ENCODE measurements at regions not wholly inside any gene's neighbourhood (a gene's known extent, or its start where the extent isn't known, plus 50 kb on each side); places are given as distances from the start of the nearest gene placed in this dataset.

DNA sequence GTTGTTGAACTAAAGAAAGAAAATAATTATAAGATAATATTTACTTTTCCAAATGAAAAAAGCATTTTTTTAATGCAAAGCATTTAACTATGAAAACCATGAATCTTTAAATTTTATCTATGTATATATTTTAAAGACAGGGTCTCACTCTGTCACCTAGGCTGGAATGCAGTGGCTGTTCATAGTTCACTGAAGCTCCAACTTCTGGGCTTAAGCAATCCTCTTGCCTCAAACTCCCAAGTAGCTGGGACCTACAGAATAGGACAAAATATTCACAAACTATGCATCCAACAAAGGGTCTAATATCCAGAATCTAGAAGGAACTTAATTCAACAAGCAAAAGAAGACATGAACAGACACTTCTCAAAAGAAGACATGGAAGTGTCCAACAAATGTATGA lies 55.9 kb upstream of the ALB start:
- H3K27me3 ChIP-seq: no peaks in the 10 kb centered on the region
- H3K9me3 ChIP-seq (ENCODE audit: low read depth): no peaks in the 10 kb centered on the region
- H3K36me3 ChIP-seq: no peaks in the 10 kb centered on the region
- no peak overlapping the region for H3K4me3 ChIP-seq
- DNase-seq (ENCODE audit: low read depth in 1 of 2, low spot score in 1 of 2): no peak
- no peak overlapping the region for H3K27ac ChIP-seq
- TF ChIP-seq, protein P1, sequence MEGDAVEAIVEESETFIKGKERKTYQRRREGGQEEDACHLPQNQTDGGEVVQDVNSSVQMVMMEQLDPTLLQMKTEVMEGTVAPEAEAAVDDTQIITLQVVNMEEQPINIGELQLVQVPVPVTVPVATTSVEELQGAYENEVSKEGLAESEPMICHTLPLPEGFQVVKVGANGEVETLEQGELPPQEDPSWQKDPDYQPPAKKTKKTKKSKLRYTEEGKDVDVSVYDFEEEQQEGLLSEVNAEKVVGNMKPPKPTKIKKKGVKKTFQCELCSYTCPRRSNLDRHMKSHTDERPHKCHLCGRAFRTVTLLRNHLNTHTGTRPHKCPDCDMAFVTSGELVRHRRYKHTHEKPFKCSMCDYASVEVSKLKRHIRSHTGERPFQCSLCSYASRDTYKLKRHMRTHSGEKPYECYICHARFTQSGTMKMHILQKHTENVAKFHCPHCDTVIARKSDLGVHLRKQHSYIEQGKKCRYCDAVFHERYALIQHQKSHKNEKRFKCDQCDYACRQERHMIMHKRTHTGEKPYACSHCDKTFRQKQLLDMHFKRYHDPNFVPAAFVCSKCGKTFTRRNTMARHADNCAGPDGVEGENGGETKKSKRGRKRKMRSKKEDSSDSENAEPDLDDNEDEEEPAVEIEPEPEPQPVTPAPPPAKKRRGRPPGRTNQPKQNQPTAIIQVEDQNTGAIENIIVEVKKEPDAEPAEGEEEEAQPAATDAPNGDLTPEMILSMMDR (IDR thresholded peaks at IDR 0.05; ENCODE audit: low read depth, low read length): no peak
- H3K4me1 ChIP-seq (ENCODE audit: low read depth): no peaks in the 10 kb centered on the region

DNA sequence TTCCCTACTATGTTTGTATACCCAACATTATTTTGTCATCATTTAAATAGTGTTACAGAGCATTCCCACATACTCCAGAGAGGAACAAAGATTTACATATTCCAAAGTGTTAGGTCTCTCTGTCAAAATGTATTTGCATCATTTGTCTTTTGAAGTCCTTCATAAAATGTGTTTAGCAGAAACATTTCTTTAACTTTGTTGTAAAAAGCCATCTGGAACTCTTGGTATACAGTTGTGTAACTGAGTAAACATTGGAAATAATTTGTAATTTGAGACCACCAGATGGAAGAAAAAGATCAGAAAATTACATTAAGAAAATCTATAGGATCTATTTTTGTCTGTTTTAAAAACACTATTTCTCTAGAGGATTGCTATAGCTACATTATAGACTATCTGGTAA lies 56.6 kb upstream of the ALB start:
- Histone ChIP-seq H3K4me3 (no peak overlapping the region), H3K4me1 (ENCODE audit: low read depth) (no peaks in the 10 kb centered on the region), H3K36me3 (no peaks in the 10 kb centered on the region), H3K9me3 (ENCODE audit: low read depth) (no peaks in the 10 kb centered on the region), H3K27ac (no peak overlapping the region), H3K27me3 (no peaks in the 10 kb centered on the region)
- TF ChIP-seq, protein P1 (IDR thresholded peaks at IDR 0.05; ENCODE audit: low read depth, low read length): no peak
- DNase-seq (ENCODE audit: low read depth in 1 of 2, low spot score in 1 of 2): no peak

DNA sequence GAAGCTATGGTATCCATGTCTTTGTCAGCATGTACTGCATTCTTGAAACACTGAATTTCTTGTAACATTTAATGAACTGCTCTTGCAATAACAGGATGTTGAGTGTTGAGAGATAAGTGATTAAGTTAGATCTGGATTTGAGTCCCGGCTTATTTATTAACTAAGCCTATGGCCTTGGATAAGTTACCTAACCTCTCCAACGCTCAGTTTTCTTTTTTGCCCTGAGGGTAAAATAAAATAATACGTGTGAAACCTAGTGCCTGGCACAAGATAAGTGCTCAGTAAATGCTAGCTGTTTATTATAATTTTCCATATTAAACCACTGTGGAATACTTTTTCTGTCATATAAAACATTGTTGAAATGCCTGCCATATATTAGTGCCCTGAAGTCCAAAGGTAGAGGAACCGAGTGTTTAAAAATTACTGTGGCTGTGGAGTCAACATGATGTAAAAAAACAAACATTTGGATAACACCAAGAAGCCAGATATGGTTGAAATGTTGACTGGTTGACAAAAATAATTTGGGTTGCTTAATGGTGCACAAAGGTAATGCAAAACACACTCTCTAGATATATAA lies 58.6 kb upstream of the ALB start:
- Histone ChIP-seq H3K4me1 (ENCODE audit: low read depth) (no peaks in the 10 kb centered on the region), H3K9me3 (ENCODE audit: low read depth) (no peaks in the 10 kb centered on the region), H3K36me3 (no peaks in the 10 kb centered on the region), H3K27ac (no peak overlapping the region), H3K27me3 (no peaks in the 10 kb centered on the region), H3K4me3 (no peak overlapping the region)
- DNase-seq (ENCODE audit: low read depth in 1 of 2, low spot score in 1 of 2): peak in 1 of 2 donors; percentile 2
- TF ChIP-seq, protein P1 (IDR thresholded peaks at IDR 0.05; ENCODE audit: low read depth, low read length): no peak

DNA sequence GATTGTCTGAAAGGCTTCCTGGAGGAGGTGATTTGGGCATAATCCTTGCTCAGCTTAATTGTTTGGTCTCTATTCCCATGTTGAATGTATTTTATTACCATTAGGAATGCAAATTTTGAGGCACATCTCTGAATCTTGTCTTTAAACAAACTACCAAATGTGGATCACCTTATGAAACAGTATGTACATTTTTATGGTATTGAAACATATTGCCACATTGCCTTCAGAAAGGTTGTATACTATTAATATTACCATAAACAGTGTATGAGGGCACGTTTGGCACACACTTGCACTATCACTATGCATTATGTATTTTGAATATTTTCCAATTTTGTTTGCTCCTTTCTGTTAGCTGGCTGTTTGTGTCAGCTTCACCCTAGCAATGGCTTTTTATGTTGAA lies 60.0 kb upstream of the ALB start:
- TF ChIP-seq, protein P1 (IDR thresholded peaks at IDR 0.05; ENCODE audit: low read depth, low read length): no peak
- H3K36me3 ChIP-seq: no peaks in the 10 kb centered on the region
- H3K4me3 ChIP-seq: no peak overlapping the region
- DNase-seq (ENCODE audit: low read depth in 1 of 2, low spot score in 1 of 2): no peak
- no peaks in the 10 kb centered on the region for H3K27me3 ChIP-seq
- H3K4me1 ChIP-seq (ENCODE audit: low read depth): no peaks in the 10 kb centered on the region
- H3K27ac ChIP-seq: no peak overlapping the region
- no peaks in the 10 kb centered on the region for H3K9me3 ChIP-seq (ENCODE audit: low read depth)

DNA sequence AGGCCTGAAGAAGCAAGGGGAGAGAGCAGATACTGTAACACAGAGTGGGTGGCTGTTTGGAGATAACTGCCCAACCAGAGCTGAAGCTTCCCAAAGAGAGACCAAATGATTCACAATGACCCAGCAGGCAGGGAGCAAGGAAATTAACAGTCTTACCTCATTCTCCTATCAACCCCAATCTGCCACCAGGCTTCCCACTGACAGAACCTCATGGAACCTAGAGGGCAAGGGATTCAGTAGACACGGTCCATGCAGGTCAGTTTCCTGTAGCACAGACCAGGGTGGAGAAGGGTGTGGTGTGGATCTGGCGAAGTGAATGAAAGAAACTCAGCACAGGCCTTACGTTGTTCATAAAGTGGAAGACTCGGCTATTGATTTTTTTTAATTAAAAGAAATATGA lies 60.7 kb upstream of the ALB start:
- Histone ChIP-seq H3K27me3 (no peaks in the 10 kb centered on the region), H3K4me3 (no peak overlapping the region), H3K27ac (no peak overlapping the region), H3K9me3 (ENCODE audit: low read depth) (no peaks in the 10 kb centered on the region), H3K36me3 (no peaks in the 10 kb centered on the region), H3K4me1 (ENCODE audit: low read depth) (no peaks in the 10 kb centered on the region)
- TF ChIP-seq, protein P1 (IDR thresholded peaks at IDR 0.05; ENCODE audit: low read depth, low read length): no peak
- DNase-seq (ENCODE audit: low read depth in 1 of 2, low spot score in 1 of 2): no peak

DNA sequence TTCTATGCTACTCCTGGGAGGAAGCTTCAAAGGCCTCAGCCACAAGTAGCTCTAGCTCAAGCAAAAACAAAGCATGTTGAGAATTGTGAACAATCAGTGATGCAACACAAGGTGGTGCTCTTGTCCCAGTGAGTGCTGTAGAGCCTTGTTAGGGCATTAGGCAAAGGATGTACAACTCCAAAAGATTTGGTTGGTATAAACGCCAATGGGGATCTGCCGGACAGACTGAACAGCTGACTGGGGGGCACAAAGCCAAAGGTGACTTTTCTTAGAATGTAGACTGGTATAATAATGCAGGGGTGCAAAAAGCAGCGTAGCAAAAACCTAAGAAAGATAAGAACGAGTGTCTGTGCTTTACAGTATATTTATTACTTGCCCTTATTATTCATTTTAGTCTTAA lies 62.6 kb upstream of the ALB start:
- DNase-seq (ENCODE audit: low read depth in 1 of 2, low spot score in 1 of 2): peak; percentile 61 to 83
- no peaks in the 10 kb centered on the region for H3K27me3 ChIP-seq

More for the DNA sequence above, 62.6 kb upstream of the ALB start:
- no peaks in the 10 kb centered on the region for H3K9me3 ChIP-seq (ENCODE audit: low read depth)
- TF ChIP-seq, protein P1 (IDR thresholded peaks at IDR 0.05; ENCODE audit: low read depth, low read length): peak; percentile 69
- H3K36me3 ChIP-seq: no peaks in the 10 kb centered on the region
- H3K4me1 ChIP-seq (ENCODE audit: low read depth): no peaks in the 10 kb centered on the region
- no peak overlapping the region for H3K27ac ChIP-seq
- H3K4me3 ChIP-seq: no peak overlapping the region

Measured in cardiac muscle cell (in vitro differentiated cells and primary cell).